ENCODE measurements at regions not wholly inside any gene's neighbourhood (a gene's known extent, or its start where the extent isn't known, plus 50 kb on each side); places are given as distances from the start of the nearest gene placed in this dataset.

GRCh38 chr16:79933603-79934002, 333.1 kb upstream of the MAF start:
- POLR2A ChIA-PET: interaction anchor here (0.6 kb wide), 1 partner anchor 230 kb away, joined by 3 read pairs; no protein-coding TSS in a partner anchor
- CTCF ChIA-PET: no interaction called here
- TF ChIP-seq CTCF (IDR thresholded peaks at IDR 0.05; ENCODE audit: insufficient read depth, low read depth, low read length): no peak

DNA sequence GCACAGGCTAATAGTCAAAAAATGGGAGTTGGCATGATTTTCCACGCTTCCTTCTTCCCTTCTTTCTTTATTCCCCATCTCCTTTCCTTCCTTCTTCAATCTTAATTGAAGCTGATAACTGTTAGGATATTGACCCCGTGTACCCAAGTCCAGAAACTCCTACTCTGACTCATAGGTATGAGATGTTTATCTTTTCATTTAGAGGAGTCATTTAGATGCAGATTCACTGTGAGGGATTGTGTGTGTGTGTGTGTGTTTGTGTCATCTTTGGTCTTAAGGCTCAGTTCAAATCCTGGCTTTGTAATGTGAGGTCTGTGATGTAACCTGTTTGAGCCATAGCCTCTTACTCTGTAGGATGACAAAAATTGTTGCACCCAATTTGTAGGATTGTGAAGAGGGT, 332.0 kb upstream of the MAF start:
- ChIA-PET POLR2A (interaction anchor here (0.6 kb wide), 1 partner anchor 229 kb away, joined by 3 read pairs; no protein-coding TSS in a partner anchor), CTCF (no interaction called here)
- no peak for DNase-seq (ENCODE audit: low read depth)

More at GRCh38 chr16:79933603-79934002, 333.1 kb upstream of the MAF start:
- no peak for DNase-seq (ENCODE audit: low read depth)
- Histone ChIP-seq H3K27me3 (ENCODE audit: control insufficient read depth, insufficient read depth, low read length) (no peaks in the 10 kb centered on the region), H3K36me3 (ENCODE audit: control insufficient read depth, insufficient read depth, low read length) (no peaks in the 10 kb centered on the region), H3K4me3 (ENCODE audit: low read depth, low read length) (no peak overlapping the region)

DNA sequence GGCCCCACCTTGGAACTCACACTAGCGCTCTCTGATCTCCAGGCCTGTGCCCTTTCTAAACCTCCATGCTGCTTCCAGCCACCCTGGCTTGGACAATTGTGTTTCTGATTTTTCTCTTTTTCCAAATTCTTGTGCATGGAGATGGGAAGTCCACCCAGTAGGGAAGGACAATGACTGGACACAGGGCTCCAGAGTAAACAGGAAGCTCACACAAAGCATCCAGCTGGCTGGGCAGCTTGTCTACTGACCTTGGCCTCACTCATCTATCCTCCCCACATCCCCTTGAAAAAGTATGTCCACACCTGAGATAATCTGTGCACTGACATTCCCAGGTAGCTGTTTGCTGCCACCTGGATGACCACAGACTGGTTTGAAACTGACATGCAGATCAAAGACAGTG, 331.2 kb upstream of the MAF start:
- Histone ChIP-seq H3K4me3 (ENCODE audit: low read depth, low read length) (no peak overlapping the region), H3K27me3 (ENCODE audit: control insufficient read depth, insufficient read depth, low read length) (no peaks in the 10 kb centered on the region), H3K36me3 (ENCODE audit: control insufficient read depth, insufficient read depth, low read length) (no peaks in the 10 kb centered on the region)
- POLR2A ChIA-PET: no interaction called here
- no peak for TF ChIP-seq CTCF (IDR thresholded peaks at IDR 0.05; ENCODE audit: insufficient read depth, low read depth, low read length)
- no peak for DNase-seq (ENCODE audit: low read depth)
- CTCF ChIA-PET: no interaction called here

More for the DNA sequence above, 332.0 kb upstream of the MAF start:
- Histone ChIP-seq H3K36me3 (ENCODE audit: control insufficient read depth, insufficient read depth, low read length) (no peaks in the 10 kb centered on the region), H3K27me3 (ENCODE audit: control insufficient read depth, insufficient read depth, low read length) (no peaks in the 10 kb centered on the region), H3K4me3 (ENCODE audit: low read depth, low read length) (no peak overlapping the region)
- no peak for TF ChIP-seq CTCF (IDR thresholded peaks at IDR 0.05; ENCODE audit: insufficient read depth, low read depth, low read length)

DNA sequence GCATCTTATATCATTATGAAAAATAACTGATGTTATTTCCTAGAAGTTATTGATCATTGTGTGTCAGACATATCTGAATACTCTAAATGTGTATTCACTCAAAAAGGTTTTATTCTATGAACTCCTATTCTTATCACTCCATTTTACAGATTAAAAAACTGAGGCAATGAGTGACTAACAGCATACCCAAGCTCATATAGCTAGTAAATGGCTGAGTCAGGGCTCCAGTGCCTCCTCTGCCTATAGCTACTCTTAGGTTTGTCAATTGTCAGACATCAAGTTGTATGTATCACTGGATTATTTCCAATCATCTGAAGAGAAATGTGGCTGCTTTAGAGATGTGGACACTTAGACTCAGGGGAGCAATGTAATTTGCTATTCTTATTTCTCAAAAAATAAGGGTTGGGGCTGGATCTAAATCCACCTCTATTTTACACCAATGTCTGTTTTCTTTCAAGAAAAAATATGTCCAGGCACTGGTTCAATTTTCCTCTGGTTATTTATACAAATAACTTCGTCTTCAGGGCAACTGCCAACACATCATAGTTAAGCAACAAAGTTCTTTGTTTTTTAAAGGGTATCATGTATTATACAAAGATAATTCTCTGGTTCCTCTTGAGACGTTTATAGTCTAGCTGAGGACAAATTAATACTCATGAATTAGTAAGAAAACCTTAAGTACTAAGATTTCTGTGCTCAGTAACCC, 328.9 kb upstream of the MAF start:
- no peaks in the 10 kb centered on the region for H3K36me3 ChIP-seq (ENCODE audit: control insufficient read depth, insufficient read depth, low read length)
- no peak for DNase-seq (ENCODE audit: low read depth)
- no peaks in the 10 kb centered on the region for H3K27me3 ChIP-seq (ENCODE audit: control insufficient read depth, insufficient read depth, low read length)
- no peak for TF ChIP-seq CTCF (IDR thresholded peaks at IDR 0.05; ENCODE audit: insufficient read depth, low read depth, low read length)
- CTCF ChIA-PET: no interaction called here
- POLR2A ChIA-PET: no interaction called here
- no peak overlapping the region for H3K4me3 ChIP-seq (ENCODE audit: low read depth, low read length)

DNA sequence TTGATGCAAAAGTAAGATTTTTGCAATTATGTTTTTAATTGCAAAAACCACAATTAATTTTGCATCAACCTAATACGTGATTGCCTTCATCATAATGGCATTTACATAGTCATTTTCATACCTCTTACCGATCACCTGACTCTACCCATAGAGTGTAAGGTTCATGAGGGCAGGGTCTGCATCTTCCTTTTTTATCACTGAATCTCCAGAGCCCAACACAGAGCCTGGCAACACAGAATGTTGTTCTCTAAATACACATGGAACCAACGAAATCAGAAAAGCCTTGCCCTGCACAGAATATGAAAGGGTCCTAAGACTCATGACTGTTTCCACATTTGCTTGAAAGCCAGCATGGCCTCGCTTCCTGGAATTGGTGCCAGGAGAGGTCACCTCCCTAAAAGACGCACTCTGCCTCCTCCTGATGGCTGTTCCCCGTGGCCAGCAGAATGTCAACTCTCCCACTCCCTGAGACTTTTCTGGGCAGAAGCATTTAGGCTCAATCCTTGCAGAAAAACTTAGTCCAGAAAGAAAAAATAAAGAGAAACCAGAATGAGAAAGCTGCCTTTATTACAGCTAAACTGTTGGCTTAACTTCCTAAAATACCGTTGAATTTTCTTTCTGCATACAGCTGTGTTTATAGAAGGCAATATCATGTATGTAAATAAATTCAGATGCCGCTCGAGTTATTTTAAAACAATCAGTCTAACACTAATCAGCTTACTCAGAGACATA, 327.8 kb upstream of the MAF start:
- no peak for TF ChIP-seq CTCF (IDR thresholded peaks at IDR 0.05; ENCODE audit: insufficient read depth, low read depth, low read length)
- Histone ChIP-seq H3K4me3 (ENCODE audit: low read depth, low read length) (no peak overlapping the region), H3K27me3 (ENCODE audit: control insufficient read depth, insufficient read depth, low read length) (no peaks in the 10 kb centered on the region), H3K36me3 (ENCODE audit: control insufficient read depth, insufficient read depth, low read length) (no peaks in the 10 kb centered on the region)
- ChIA-PET POLR2A (no interaction called here), CTCF (no interaction called here)
- DNase-seq (ENCODE audit: low read depth): no peak

All from BJ (cell line).